Fibroblast of gingiva (primary cell): ENCODE measurements at regions not wholly inside any gene's neighbourhood (a gene's known extent, or its start where the extent isn't known, plus 50 kb on each side); places are given as distances from the start of the nearest gene placed in this dataset.

Experiments
- DNase-seq: peaks from one replicate; pipeline ENCODE4 v3.0.0-alpha.2; 2011; ENCODE audit warnings: low read depth

DNA sequence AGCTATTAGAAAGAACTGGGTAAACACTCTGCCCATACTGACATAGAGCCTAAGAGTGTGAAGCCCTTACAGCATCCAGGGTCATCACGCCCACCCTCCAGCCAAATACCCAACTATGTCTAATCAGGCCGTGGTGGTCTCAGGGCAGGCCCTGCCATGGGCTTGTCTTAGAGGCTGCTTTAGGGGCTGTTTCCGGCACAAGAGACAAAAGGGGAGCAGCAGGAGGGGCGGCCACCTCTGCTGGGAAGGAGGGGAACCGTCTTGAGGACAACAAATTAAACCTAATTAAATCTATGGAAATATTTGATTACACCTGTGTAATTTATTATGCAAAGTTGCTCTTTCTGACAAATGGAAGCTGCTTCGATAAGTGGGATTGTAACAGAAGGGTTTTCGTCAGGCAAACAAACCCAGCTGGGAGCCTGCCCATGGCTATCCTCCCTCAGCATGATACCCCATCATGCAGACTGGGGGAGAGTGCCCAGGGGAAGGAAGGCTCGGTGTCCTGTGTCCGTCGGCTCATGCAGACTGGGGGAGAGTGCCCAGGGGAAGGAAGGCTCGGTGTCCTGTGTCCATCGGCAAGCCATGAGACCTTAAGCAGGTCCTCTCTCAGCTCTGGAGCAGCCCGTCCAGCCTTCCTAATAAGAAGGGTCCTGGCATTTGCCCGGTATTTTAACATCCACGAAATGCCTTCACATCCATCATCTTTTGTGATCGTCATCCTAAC, 163.6 kb upstream of the B3GAT1 start:
- no peak for DNase-seq

DNA sequence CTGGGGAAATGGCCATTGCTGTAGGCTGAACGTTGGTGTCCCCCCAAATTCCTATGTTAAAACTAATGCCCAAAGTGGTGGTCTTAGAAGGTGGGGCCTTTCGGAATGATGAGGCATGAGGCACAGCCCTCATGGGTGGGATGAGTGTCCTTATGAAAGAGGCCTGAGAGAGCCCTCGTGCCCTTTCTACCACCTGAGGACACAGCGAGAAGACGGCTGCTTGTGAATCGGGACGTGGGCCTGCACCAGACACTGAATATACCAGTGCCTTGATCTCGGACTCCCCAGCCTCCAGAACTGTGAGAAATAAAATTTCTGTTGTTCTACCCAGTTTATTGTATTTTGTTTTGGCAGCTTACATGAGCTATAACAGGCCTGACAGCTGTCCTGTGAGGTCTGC, 162.9 kb upstream of the B3GAT1 start:
- DNase-seq, result no peak

DNA sequence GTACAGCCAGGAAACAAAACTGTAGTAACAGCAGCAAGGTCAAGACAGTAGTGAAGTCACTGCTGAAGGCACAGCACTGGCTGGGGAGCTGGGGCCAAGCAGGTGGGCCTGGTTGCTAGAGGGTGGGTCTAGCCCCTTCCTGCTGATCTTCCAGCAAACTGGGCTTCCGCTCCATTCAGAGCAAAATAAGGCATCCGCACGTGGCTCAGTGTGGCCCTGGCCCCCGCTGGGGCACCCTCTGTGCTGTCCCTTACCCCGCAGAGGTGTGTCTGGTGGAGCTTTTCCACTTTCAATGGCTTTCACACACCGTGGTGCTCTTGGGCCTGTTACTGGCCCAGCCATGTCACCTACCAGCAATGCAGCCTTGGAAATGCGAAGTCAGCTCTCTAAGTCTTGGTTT, 162.4 kb upstream of the B3GAT1 start:
- no peak for DNase-seq

DNA sequence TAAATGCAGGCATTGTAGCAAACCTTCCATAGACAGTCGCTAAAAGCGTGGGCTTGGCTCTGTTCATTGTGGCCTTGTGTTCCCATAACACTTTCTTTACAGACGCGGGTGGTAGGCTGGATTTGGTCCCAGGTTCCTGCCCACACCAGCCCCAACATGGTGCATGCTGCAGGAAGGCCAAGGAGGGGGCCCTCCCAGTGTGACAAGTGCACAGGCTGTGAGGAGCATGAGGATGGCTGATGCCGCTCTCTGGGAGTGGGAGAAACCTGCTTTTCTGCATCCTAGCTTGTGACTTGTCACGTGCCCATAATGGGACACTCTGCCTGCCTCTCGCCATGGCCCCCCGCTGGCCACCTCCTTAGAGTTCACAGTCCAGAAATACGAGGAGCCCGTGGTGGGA, 161.8 kb upstream of the B3GAT1 start:
- DNase-seq, result no peak

DNA sequence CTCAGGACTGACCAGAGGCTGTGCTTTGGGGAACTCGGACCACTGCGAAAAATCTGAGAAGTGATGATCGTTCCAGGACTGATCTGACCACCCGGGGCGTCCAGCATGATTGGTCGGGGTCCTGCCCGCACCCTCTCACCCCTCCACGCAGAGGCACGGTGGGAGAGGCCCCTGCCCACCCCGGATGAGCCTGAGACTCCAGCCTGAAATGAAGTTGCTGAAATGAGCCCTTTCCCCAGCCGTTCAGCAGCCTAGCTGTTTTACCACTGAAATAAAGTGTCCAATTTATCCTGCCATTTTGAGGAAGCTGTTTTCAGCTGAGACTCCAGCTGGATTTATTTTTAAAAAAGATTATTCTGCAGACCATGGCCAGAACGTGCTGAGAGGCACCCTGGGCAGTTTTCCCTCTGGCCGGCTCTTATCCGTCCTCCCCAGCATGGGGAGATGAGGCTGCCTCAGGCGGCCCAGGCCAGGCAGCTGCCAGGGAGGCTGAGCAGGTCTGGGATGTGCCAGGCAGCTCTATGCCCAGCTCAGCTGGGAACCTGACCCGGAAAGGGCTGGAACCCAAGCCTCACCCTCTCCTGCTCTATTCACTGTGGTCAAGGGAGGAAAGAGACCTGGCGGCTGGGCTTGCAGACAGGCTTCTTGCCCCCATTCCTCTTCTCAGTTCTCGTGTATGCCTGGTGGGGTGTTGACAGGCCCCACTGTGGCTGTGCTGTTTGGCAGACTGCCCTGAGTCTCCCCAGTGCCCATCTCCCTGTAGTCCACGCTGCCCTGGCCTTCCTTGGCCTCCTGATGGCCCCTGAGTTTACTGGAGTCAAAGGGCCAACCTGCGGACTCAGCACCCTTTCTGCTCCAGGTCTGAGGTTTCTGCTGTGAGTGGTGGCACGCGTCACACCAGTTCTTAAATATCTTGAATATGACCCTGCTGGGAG, 161.0 kb upstream of the B3GAT1 start:
- DNase-seq, result no peak

DNA sequence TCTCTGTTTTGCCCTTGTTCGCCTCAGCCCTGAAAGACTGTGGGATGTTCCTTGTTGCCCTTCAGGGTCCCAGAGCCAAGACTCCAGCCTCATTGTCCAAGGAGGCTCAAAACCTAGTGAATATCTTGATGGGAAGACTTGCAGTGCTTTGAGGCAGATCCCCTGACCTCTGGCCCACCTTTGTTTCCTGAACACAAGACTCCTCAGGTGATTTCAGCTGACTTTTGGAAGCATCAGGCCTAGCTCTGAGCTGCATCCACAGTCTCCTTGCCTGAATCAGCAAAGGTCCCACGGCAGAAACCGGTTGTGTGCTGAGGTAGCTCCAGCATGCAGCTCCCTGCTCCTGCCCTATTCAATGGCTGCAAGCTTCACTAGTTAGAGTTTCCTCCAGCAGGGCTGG, 159.3 kb upstream of the B3GAT1 start:
- no peak for DNase-seq

DNA sequence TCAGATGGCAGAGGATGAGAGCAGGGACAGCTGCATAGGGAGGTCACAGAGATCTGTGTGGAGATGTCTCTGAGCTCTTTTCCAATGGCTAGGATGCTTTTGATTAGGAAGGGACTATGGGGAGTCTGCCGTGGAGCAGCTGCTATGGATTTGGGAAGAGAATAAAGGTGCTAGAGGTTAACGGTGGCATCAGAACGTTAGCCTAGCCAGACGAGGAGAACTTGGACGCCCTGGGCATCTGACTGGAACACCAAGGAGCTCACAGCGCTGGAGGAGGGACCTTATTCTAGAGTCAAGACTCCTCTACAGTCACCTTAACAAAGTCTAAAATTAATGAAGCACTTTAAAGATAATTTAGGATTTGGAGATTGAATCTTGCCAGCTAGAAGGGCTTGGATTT, 157.2 kb upstream of the B3GAT1 start:
- no peak for DNase-seq

DNA sequence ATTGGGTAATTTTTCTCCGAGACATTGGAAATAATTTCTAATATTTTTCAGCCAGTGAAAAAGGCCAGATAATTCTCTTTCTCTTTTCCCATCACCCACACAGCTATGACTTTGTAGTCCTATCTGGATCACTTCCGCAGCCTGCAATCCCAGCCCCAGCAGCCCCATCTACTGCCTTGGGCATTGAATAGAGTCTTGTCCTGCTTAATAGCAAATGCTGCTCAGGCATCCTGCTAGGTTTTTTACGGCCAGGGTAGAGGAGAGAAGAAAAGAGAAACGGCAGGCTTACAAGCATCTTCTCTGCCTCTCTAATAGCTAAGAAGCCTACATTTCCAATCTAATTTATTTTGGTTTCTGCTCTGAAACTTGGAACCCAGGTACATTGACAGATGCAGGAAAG, 154.3 kb upstream of the B3GAT1 start:
- DNase-seq, result no peak

DNA sequence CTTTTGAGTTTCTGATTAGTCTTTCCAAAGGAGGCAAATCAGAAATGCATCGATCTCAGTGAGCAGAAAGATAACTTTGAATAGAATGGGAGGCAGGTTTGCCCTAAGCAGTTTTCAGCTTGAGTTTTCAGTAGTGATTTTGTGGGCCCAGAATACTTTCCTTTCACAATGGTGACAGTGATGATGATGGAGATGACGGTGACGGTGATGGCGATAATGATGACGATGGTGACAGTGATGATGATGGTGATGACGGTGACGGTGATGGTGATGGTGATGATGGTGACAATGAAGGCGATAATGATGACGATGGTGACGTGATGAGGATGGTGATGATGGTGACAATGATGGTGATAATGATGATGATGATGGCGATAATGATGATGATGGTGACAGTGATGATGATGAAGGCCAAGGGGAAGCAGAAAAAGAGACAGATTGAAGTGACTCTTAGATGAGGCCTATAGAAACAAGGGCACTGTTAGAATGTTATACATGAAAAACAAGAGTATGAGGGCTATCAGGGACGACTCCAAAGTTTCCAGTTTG, 153.4 kb upstream of the B3GAT1 start:
- no peak for DNase-seq

DNA sequence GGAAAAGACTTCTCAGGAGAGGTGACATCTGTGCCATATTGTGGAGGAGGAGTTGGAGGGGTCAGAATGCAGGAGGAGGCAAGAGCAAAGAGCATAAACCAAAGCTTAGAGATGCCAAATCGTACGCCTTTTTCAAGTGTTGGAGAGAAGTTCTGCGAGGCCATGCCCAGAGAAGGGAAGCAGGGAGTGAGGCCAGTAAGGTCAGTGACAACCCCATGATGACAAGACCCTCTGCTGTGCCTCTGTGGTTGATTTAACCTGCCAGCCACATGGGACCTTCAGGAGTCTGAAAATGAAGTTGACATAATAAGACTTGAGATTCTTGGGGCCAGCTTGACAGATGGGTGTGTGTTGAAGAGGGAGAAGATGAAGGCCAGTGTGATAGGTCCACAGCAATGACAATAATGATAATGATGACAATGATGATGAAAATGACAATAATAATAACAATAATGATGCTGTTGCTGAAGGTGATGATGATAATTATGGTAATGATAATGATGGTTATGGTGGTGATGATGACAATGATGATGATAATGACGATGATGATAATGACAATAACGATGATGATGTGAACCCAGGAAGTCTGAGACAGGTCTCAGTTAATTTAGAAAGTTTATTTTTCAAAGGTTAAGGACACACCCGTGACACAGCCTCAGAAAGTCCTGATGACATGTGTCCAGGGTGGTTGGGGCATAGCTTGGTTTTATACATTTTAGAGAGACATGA, 152.6 kb upstream of the B3GAT1 start:
- DNase-seq, result no peak

DNA sequence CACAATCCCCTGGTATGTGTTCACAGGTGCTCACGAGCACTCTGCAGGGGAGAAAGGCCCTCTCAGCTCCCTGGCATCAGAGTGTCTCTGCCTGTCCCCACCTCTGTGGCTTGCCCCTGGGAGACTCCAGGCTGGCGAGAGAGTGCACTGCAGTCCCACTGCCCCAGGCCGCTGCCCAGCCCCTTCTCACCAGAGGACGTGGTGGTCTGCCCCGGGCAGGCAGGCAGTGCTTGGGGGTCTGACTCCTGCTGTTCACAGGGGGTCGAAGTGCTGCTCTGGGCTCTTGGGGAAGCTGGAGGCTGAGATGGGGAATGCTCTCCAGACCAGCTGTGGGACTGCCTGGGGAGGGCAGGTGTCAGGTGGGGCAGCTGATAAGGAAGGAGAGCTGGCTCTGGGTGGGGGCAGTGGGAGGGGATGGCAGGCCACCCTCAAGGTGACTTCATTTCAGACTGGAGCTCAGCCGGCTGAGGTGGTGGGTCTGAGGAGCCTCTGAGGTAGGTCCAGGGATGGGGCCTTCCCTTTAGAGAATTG, 151.0 kb upstream of the B3GAT1 start:
- DNase-seq, result no peak

DNA sequence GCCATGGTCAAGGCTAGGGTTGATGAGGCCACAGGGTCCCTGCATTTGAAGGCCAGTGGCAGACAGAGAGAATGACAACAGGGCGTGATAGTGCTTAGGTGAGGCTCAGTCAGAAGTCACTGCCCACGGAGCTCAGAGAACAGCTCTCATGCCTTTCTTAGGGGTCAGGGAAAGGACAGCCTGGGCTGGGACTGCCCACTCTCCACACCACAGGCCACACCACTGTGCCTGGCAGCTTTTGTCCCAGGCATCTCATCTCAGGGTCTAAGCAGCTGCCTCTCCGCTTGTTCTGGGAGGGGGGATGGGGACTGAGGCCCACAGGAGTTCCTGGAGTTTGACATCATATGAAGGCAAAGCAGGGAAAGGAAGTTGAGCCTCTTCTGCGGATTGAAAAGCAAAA, 150.2 kb upstream of the B3GAT1 start:
- DNase-seq, result no peak

DNA sequence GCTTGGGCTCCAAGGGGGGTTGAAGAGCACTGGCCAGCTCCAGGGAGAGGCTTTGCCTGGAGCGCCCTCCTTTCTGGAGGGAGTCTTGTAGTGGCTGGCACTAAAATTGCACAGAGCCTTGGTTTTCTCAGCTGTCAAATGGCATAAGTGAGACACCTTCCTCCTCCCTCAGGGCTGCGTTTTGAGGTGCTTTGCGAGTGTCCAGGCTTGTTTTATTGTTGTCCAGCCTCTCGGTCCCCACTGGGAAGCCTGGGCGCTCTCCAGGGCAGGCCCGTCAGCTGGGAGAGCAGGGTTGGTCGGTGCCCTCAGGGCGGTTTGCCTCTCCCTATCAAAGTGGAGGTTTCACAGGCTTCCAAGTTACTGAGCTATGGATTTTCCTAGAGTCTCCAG, 149.3 kb upstream of the B3GAT1 start:
- DNase-seq, result no peak

DNA sequence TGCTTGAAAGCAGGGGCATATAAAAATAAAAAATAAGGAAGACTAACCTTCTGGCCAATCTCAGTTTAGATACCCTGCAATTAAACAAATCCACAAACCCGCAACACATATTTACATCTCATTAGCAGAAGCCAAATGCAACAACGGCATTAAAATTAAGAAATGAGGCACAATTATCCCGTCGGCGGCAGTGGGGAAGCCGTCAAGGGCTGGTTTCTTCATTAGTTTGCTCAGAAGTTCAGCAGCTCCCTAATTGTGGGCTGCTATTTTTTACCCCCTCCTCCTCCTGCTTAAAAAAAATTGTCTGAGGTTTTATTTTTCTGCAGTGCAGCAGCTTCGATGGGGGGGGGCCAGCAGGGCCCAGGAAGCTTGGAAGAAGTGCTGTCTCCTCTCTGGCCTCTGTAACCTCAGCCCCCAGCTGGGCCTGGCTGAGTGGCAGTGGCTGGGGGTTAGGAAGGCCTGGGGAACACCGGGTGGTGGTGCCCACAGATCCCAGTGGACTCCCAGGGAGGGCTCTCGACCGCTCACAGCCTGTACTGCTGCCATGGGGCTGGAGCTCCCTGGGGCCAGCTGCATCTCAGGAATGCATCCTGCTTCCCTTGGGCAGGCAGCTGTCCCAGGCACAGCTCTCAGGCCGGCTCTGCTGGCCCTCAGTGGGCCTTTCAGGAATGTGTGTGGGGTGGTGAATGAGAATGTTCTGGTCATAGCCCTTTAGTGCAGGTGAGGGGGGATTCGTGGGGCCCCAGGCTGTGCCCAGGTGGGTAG, 148.7 kb upstream of the B3GAT1 start:
- DNase-seq, result no peak

DNA sequence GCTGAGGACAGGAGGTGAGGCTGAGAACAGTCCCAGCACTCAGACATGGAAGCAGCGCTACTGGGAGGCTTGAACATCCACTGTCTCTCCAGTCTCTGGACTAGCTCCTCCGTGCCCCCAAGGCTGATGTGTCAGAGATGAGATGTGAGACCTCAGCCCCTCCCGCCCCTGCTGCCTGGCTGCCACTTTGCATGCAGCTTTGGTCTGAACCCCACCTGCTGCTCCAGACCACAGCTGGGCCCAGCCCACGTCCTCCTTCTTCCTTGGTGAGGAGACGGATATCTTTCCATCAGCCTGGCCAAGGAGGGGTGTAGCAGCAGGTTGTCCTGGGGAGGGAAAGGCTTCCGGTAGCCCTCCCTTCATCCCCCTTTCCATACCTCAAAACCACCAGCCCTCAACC, 148.0 kb upstream of the B3GAT1 start:
- no peak for DNase-seq

DNA sequence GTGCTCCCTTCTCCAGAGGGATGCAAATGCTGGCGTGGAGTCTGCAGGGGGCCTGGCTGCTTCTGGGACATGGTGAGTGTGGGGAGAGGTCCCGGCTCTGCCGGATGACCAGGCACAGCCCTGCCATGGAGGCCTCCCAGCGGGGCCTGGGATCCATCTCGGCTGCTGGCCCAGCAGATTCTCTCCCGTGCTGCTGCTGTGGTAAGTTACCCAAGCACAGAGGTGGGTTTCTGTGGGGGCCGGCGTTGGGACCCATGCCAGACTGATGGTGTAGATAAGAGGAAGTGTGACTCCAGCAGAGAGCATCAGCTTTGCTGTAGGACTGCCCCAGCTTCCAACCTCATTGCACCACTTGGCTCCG, 147.5 kb upstream of the B3GAT1 start:
- DNase-seq, result no peak

DNA sequence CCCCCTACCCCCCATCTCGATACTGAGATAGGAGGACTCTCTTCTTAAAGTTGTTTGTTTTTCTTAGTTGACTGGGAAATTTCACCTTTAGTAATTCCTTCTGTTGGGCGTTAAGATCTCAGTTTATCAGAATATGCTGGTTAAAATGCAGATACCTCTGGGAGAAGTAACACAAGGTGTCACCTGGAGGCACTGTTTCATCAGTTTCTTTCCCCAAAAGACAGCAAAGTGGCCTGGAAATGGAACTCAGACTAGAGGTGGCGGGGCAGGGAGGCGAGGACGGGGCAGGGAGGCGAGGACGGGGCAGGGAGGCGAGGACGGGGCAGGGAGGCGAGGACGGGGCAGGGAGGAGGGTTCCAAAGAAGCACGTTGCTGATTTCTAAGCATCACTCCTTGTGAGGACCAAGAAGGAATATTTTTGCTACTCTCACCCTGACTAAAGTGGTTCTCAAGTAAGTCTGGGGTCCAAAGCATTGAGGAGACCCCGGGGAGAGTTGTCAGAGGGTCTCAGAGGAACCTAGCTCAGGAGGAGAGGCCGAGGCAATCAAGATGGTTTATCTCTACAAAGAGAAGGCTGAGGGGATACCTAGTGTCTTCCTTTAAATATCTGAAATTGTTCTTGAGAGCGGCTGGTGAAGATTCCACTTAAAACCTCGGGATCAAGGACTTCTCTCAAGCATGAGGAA, 147.0 kb upstream of the B3GAT1 start:
- DNase-seq, result no peak

DNA sequence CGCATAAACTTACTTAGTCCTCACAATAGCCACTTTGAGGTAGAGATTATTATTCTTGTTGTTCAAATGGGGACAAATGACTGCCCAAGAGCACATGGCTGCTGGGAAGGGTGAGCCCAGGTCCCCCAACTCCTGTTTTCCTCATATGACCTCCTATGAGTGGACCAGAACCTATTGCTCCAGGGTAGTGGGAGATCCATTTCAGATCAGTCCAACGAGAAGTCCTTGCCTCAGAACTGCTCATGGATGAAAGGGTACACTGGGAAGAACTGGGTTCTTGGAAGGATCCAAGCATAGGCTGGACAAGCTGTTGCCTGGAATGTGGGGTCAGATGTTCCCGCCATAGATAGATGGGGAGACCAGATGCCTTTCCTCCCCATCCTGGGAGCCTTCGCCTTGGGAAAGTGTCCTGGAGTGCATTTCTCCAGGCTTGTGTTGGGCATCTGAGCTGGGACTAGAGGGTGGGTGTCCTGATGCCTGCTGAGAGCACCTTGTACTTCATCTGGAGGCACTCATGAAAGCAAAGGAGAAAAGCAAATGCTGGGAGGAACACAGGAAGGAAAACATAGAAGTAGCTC, 146.3 kb upstream of the B3GAT1 start:
- no peak for DNase-seq

DNA sequence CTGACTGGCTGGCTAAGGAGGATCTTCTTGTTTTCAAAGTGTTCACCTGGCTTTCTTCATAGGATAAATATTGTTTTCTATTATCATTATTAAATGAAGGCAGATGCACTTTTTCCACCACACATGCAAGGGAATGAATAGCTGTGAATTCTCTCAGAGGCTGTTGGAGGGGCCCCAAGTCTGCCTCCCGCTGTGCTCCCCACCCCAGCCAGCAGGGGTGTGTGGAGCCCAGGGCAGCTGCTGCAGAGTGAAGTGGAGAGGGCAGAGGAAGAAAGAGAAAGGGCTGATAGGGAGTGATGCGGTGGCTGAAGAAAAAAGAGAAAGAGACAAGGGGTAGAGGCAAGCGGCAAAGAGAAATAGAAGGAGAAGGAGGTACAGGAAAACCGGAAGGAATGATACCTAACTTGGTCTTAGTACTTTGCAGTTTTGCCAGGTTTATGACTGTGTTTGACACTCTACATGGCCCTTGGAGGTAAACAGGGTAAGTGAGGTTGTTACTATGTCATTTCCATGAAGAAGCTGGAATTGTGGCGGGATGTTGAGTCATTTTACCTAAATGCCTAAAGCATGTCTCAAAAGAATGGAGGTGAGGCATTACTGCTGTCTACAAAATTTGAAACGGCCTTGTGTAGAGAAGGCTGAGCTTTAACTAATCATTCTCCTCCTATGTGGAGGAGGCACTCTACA, 145.7 kb upstream of the B3GAT1 start:
- DNase-seq, result no peak

DNA sequence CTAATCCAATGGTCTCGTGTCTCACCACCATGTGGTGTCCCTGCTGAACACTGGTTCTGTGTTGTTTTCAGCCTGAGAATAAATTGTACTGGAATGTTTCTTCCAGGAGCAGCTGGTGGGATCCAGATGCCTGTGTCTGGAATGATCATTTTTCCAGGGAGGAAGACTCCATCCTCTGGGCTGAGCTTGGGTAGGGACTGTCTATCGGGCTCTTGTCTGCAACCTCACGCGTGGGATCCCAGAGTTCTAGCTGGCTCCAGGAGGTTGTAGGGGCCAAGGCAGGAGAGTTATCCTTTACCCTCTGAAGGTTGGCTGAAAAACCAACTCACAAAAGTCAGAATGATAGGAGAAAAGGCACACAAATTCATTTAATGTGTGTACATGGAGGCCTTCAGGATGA, 144.1 kb upstream of the B3GAT1 start:
- DNase-seq, result no peak
